Fibroblast of the conjunctiva (primary cell): ENCODE measurements at regions not wholly inside any gene's neighbourhood (a gene's known extent, or its start where the extent isn't known, plus 50 kb on each side); places are given as distances from the start of the nearest gene placed in this dataset.
"Not testable (repeated sequence)": the region's sequence is repeated elsewhere in the genome, so short reads cannot be mapped to it uniquely, and the experiment has no call there.

Source experiments
- DNase-seq: peaks from one replicate; pipeline ENCODE4 v3.0.0-alpha.2; 2010; ENCODE audit warnings: low read depth

- no peak for DNase-seq
Measured at GRCh38 chr11:105432241-105432995, 177.5 kb upstream of the GRIA4 start.

DNA sequence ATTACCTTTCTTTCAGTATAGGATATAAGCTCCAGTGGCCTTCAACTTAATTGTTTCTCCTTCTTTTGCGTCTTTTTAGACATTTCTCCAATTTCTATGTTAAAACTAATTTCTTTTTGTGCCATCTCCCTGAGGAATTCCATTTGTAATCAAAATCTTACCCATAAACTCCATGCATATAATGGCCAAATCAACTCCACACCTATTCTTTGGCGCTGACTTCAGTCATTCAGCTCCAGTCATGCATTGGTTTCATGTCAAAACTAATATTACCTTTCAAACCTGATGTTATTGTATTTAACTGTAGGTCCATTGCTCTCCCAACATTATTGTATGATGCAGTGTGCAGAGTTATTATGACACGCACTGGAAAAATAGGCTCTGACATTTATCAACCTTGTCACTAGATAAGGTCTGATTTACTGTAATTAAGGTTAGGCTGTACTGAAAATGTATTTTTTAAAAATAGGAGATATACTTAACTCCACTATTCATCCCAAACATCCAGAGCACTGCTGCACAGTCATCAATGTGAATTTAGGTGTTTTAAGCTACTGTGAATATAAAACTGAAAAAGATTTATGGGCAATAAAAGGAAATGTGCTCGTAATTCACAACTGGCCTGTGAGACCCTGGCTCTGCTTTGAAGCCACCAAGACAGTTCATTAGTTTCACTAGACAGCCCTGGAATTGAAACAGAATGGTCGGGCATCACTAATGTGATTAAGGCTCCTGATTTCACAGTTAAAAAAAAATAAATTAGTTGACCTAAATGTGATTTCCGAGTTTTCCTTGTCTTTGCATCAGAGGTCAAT lies 180.6 kb upstream of the GRIA4 start:
- DNase-seq, result no peak

GRCh38 chr11:105407101-105407500 lies 202.8 kb upstream of the GRIA4 start:
- DNase-seq, result no peak

DNA sequence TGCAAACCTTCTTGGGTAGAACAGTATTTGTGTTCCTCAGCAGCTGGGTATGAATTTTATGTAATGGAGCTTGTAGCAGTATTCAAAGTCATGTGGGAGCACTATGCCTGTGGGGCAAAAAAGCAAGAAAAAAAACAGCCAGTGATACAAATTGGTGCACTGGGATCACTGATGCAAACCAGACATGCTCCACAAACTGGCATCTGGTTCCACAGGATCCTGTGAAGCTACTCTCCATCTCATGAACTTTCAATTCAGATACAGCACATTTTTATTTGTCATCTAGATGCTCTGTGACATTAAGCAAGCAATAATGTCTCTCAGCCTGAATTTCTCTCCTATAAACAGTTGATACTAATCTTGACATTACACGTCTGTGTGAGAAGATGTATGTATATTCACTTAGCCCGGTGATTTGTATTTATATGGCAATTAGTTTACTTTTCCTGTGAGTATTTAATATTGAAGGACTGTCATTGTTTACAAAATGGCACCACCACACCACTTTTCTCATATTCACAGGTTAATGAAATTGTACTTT lies 208.5 kb upstream of the GRIA4 start:
- no peak for DNase-seq

DNA sequence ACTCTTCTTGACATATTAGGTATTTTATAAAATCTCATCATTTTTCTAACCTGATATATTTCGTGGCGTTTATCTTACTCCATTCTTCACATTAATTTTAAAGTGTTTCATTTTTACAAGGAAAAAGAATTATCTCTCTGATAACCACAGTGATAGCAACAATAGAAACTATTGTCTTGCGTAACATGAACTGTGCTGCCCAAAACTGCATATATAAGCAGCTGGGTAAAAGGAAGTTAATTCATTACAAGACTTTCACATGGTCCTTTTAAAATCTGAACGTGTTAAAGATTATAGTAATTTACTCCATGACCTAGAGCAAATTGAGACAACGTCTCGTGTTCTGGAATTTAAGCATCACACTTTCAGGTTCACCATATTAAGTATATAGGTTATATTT lies 210.4 kb upstream of the GRIA4 start:
- DNase-seq, result no peak

DNA sequence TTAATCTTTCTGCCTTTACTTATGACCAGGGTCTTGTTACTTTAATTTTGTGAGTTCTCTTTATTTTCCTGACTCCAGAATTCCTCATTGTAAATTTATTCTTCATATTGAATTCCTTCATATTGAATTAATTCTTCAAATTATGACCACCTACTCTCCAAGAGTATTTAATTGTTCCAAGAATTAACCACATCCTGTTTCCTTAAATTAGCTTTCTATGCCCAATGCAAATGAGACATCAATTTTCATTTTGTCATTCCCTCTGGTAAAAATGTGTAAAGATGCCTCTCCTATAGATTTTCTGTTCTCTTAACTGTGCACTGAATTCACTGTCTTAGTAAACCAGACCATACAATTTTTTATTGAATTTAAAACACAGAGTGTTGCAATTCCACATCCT lies 211.2 kb upstream of the GRIA4 start:
- no peak for DNase-seq

- DNase-seq, result no peak
Measured at GRCh38 chr11:105393326-105393725, 216.5 kb upstream of the GRIA4 start.

GRCh38 chr11:105392556-105392955 lies 217.3 kb upstream of the GRIA4 start:
- no peak for DNase-seq

DNA sequence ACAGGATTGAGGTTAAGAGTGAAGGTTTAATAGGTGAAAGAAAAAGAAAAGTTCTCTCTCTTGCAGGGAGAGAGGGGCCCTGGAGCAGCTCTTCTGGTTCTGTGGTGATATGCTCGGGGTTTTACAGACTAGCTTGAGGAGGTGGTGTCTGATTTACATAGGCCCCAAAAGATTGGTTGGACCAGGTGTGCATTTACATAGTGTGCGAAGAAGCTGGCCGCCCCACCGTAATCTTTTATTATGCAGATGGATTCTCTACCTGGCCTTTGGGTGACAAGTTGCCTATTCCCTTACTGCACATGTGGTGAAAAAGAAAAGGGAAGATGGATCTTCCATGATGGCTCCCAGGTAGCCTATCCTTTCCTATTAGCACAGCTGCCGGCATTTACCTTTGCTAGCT lies 219.9 kb upstream of the GRIA4 start:
- no peak for DNase-seq

GRCh38 chr11:105388006-105388405 lies 221.9 kb upstream of the GRIA4 start:
- no peak for DNase-seq

GRCh38 chr11:105381941-105382340 lies 227.9 kb upstream of the GRIA4 start:
- no peak for DNase-seq

- DNase-seq, result no peak
Measured at GRCh38 chr11:105377870-105378269, 232.0 kb upstream of the GRIA4 start.

DNA sequence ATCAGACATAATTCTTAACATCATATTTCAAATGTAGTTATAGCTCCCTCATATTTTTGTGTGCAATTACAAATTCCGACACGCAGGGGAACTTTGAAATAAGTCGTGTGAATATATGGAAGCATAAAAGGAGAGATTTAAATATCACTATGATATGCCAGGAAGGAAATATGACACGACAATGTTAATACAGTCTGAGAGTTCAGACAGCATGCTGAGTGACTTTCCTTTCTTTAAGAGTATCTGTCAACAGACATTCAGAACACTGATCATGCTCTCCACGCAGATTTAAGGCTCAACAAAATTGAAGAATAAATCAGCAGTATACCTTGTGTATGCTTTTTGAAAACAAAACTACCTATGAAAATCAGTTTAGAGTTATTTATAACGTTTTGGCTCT lies 232.6 kb upstream of the CARD18 start:
- no peak for DNase-seq

GRCh38 chr11:105371311-105371710 lies 231.7 kb upstream of the CARD18 start:
- no peak for DNase-seq

DNA sequence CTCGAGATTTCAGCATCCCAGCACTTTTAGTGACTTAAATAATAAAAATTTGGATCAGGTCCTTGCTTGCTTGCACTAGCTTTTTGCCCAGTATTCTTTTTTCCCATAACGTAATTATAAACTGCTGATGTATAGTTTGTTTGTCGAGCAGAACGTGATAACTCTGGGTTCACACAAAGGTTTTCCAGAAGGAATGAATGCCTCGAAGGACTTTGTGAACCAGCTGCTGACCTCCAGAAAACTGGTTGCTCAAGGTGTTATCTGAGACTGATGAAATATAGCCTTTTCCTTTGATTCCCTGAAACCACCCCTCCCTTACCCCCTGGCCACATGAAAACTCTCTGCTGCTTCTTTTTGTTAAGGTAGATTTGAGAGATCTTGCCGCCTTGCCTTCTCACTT lies 229.1 kb upstream of the CARD18 start:
- DNase-seq, result no peak

- no peak for DNase-seq
Measured at GRCh38 chr11:105367129-105367528, 227.6 kb upstream of the CARD18 start.

DNA sequence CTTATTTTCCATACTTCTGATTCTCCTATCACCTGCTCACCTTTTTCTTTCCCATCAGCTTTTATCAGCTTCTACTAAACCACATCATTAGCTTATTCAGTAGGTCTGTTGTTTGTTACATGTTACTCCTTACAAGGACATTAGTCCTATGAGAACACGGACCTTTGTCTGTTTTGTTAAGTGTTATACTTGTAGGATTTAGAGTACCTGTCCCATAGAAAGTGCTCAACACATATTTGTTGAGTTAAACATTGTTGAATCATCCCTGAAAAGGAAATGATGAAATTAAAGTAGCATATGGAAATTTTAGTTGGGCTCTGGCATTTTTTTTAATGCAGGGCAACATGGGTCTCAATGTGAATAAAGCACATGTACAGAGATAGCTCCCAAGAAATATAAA lies 222.1 kb upstream of the CARD18 start:
- no peak for DNase-seq

GRCh38 chr11:105357764-105358163 lies 218.2 kb upstream of the CARD18 start:
- no peak for DNase-seq

GRCh38 chr11:105357146-105357545 lies 217.6 kb upstream of the CARD18 start:
- DNase-seq, result no peak

- DNase-seq, result not testable (repeated sequence)
Measured at GRCh38 chr11:105349867-105350266, 210.3 kb upstream of the CARD18 start.

DNA sequence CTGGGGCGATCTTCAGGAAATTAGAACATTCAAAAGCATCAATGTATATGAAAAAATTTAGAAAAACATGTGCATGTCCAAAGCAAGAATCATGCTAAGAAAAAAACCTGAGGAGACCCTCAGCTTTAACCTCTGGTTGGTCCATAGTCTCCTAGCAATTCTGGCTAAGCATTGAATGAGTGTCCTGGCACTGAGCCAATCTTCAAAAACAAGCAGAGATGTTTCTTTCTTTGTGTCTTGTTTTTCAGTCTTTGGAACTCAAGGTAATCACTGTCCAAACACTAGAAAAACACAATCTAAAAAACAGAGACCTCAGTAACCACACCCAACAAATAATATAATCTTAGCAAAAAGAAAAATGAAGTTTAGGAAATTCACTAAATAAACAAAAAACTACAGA lies 205.4 kb upstream of the CARD18 start:
- DNase-seq, result no peak

GRCh38 chr11:105334025-105334714 lies 194.6 kb upstream of the CARD18 start:
- DNase-seq, result no peak

GRCh38 chr11:105333153-105333552 lies 193.6 kb upstream of the CARD18 start:
- DNase-seq, result no peak
